GM06990 (cell line): ENCODE measurements at regions not wholly inside any gene's neighbourhood (a gene's known extent, or its start where the extent isn't known, plus 50 kb on each side); places are given as distances from the start of the nearest gene placed in this dataset.

Experiments used
- DNase-seq: peaks from one replicate; pipeline ENCODE4 v3.0.0-alpha.2; 2011; ENCODE audit not compliant: insufficient read length; ENCODE audit errors: extremely low read depth
- H3K27me3 ChIP-seq: replicated peaks from 2 replicates; pipeline ENCODE4 v1.6.0; 2011; ENCODE audit warnings: low read length; ENCODE audit not compliant: control insufficient read depth, insufficient read depth
- H3K36me3 ChIP-seq: 2 replicates; pipeline ENCODE4 v1.5.1; 2011; ENCODE audit warnings: low read length; ENCODE audit not compliant: control insufficient read depth, insufficient read depth
- H3K4me3 ChIP-seq: replicated peaks from 2 replicates; pipeline ENCODE4 v1.5.1; 2011; ENCODE audit warnings: low read depth, mild to moderate bottlenecking, control low read depth, low read length
- CTCF ChIP-seq: IDR thresholded peaks from 2 replicates; pipeline ENCODE4 v1.5.1; 2011; ENCODE audit warnings: low read length, control low read depth, mild to moderate bottlenecking, inconsistent platforms; ENCODE audit not compliant: insufficient read depth, poor library complexity, severe bottlenecking

DNA sequence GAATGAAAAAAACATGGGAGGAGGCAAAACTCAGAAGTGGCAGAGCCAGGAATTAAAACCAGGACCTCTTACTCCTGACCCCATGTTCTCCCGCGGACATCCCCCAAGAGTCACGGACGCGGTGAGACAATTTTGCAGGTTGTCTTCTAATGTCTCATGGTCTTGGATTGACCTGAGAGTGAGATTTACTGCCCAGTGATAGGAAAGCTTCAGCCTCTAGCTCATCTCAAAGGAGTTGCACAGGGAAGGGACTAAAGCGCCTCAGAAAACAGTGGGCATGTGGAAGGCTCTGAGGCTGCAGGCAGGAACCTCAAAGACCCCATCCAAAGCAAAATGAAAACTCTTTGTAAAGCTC is 197.4 kb downstream of the ADAMTS15 start:
- H3K36me3 ChIP-seq = no peaks in the 10 kb centered on the region
- no peak for DNase-seq
- H3K27me3 ChIP-seq = peaks cover 3% of the 10 kb centered on the region
- no peak for TF ChIP-seq CTCF
- no peak overlapping the region for H3K4me3 ChIP-seq

DNA sequence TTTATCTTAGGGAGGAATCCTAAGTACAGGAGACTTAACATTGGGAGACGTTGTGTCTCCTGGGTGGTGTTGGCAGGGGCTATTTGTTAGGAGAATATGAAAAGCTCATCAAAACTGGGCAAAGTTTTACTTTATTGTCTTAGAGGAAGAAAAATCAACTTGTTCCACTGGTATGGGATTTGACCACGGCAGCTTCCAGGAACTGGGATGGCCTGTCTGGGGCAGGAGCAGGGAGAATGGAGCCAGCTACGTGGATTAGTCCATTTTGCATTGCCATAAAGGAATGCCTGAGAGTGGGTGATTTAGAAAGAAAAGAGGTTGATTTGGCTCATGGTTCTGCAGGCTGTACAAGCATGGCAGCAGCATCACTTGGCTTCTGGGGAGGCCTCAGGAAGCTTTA is 198.4 kb downstream of the ADAMTS15 start:
- H3K36me3 ChIP-seq = no peaks in the 10 kb centered on the region
- peaks cover 3% of the 10 kb centered on the region for H3K27me3 ChIP-seq
- no peak for TF ChIP-seq CTCF
- H3K4me3 ChIP-seq = no peak overlapping the region
- no peak for DNase-seq

DNA sequence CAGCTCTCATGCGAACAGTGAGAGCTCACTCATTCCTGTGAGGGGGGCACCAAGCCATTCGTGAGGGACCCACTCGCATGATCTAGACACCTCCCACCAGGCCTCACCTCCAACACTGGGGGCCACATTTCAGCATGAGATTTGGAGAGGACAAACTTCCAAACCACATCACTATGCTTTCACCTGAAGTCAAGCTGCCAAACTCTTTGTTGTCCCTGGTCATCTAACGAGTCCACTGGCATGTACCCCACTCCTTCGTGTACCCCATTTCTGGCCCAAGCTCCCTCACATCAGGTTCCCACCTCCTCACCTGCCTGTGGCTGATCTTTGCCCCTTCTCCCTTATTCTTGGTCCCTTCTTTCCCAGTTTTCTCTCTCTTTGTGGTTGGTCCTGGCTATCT is 198.9 kb downstream of the ADAMTS15 start:
- Histone ChIP-seq H3K4me3 (no peak overlapping the region), H3K36me3 (no peaks in the 10 kb centered on the region), H3K27me3 (peaks cover 3% of the 10 kb centered on the region)
- TF ChIP-seq CTCF = no peak
- DNase-seq = no peak

DNA sequence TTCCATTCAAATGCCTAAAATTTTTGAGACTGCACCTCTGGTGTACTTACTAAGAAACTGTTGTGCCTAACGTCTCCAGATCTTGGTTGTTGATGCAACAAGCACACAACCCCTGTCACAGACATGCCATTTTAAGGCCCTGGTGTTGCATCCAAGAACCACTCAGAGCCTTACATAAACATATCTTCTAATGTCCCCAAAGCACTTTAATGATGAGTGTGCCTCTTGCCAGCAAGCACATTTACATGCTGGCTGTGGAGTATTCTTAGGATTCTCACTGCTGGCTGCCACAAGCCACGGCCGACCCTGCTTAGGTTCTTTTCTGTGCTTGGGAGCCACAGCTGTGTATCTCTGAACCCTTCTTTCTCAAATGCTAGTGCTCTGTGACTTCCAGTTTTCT is 201.4 kb downstream of the ADAMTS15 start:
- Histone ChIP-seq H3K36me3 (no peaks in the 10 kb centered on the region), H3K27me3 (peaks cover 3% of the 10 kb centered on the region), H3K4me3 (no peak overlapping the region)
- DNase-seq = no peak
- no peak for TF ChIP-seq CTCF

DNA sequence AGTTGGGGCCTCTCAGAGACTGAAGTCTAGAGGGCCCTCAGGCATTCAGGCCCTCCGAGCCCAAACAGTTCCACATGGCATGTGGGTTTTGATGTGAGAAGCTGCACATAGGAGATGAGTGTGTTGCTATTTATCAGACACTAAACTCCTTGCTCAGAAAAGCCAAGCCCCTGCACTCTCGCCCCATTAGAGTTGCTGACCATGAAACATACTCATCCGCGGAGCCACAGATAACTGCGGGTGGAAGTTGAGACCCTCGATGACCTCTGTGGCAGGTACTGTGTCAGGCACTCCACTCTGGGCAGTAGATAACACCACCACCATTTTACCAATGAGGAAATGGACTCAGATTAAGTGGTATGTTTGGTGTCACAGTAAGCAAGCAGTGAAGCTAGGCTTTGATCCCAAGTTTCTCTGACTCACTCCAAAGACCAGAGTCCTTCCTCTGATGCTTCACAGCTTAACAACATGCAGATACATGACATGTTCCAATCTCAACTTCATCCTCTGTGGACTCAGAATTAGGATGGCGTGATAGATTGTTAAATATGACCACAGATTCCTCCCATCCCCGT is 202.1 kb downstream of the ADAMTS15 start:
- DNase-seq = no peak
- Histone ChIP-seq H3K4me3 (no peak overlapping the region), H3K36me3 (no peaks in the 10 kb centered on the region), H3K27me3 (peaks cover 2% of the 10 kb centered on the region)
- TF ChIP-seq CTCF = no peak

DNA sequence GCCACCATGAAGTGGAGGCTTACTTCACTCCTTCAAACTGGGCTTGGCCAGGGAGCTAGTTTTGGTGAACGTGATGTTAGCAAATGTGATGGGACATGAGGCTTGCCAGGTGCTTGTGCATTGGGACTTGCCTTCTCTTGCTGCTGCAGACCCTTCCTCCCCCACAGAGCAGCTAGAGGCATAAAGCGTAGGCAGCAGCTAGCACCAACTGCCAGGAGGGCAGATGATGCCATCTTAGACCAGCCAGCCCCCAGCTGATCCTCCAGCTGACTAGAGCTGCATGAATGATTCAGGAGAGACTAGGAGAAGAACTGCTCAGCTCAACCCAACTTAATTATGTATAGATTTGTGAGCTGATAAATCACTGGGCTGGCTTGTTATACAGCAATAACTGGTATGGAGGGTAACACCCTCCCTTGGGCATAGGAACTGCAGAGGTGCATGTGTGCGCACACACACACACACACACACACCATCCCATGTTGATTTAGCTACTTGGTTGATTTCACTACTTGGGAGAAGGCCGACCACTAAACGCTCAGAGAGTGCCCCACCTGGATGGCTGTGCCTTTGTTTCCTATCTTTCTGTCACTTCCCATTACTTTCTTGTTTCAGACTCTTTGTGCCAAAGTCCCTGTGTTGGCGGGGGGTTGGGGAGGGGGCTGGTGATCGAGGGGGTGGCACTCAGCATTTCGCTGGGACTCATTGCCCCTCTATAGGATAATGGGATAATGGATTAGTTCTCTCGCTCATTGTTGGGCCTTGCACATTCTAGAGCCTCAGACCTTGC is 202.8 kb downstream of the ADAMTS15 start:
- Histone ChIP-seq H3K4me3 (no peak overlapping the region), H3K36me3 (no peaks in the 10 kb centered on the region), H3K27me3 (peaks cover 2% of the 10 kb centered on the region)
- DNase-seq = no peak
- TF ChIP-seq CTCF = no peak
